Ovary (tissue), 7 donors: ENCODE measurements at regions not wholly inside any gene's neighbourhood (a gene's known extent, or its start where the extent isn't known, plus 50 kb on each side); places are given as distances from the start of the nearest gene placed in this dataset.

Experiments
- DNase-seq, 5 donors: peaks; one replicate each; pipeline ENCODE4 v3.0.0-alpha.2; 2019 to 2020
- H3K27ac ChIP-seq, 2 donors: fragments of 200-600 bp; one replicate each; pipeline versions ENCODE4 v1.5.1 to v1.8.0; 2019 to 2022
- H3K27me3 ChIP-seq: fragments of 200-600 bp; one replicate; pipeline ENCODE4 v1.8.0; 2022
- H3K36me3 ChIP-seq: fragments of 200-600 bp; sonication (generic); one replicate; pipeline ENCODE4 v1.5.1; 2019
- H3K4me1 ChIP-seq: one replicate; pipeline ENCODE4 v1.8.1; 2013; ENCODE audit warnings: mild to moderate bottlenecking, moderate library complexity; ENCODE audit not compliant: insufficient read depth
- H3K4me3 ChIP-seq: fragments of 200-600 bp; sonication (generic); one replicate; pipeline ENCODE4 v1.5.1; 2017
- H3K9me3 ChIP-seq, 2 donors: fragments of 200-600 bp in 1 of 2; sonication (generic) in 1 of 2; one replicate each; pipeline versions ENCODE4 v1.5.1 to v1.8.1; 2013 to 2019; ENCODE audit warnings: mild to moderate bottlenecking in 1 of 2, moderate library complexity in 1 of 2
- EP300 ChIP-seq: sonication (generic); formaldehyde crosslinking; IDR thresholded peaks from one replicate; pipeline ENCODE4 v1.6.1; 2017; ENCODE audit warnings: antibody characterized with exemption
- POLR2A ChIP-seq: fragments of 450-650 bp; IDR thresholded peaks from one replicate; pipeline ENCODE4 v1.6.1; 2017; ENCODE audit warnings: antibody characterized with exemption, mild to moderate bottlenecking, moderate library complexity
- WGBS, 3 donors: extraction: QIAGEN DNeasy Blood & Tissue Kit in 1 of 3; methylation state at CpG; one replicate each; pipeline versions ENCODE4 v1.1.5 to v1.1.7; 2013 to 2017; 5-methylcytosine and 5-hydroxymethylcytosine counted together
- intact Hi-C, 4 donors: fragments of 100-400 bp; cut with DNase I; formaldehyde crosslinking; loops; one replicate each; pipeline versions ENCODE4 v1.11.0 to v1.15.1; 2022 to 2023
- TF ChIP-seq, protein P1 (sequence below), 3 donors: fragments of 450-650 bp in 2 of 3; fragments of 200-600 bp in 1 of 3; IDR thresholded peaks; one replicate each; pipeline versions ENCODE4 v1.5.1 to v1.8.0; 2016 to 2022; ENCODE audit warnings: antibody characterized with exemption in 3 of 3, mild to moderate bottlenecking in 1 of 3
- donor health status: DM: no; HTN: no; CAD: no; lungs with moderate emphysema.
- donor health status: DM: no; HTN: no; CAD: no.
- donor health status: Bipolar disorder and iron deficiency.
- donor health status: DM: no; HTN: no; CAD: no.
- donor health status: DM: yes; HTN: yes; CAD: no.

DNA sequence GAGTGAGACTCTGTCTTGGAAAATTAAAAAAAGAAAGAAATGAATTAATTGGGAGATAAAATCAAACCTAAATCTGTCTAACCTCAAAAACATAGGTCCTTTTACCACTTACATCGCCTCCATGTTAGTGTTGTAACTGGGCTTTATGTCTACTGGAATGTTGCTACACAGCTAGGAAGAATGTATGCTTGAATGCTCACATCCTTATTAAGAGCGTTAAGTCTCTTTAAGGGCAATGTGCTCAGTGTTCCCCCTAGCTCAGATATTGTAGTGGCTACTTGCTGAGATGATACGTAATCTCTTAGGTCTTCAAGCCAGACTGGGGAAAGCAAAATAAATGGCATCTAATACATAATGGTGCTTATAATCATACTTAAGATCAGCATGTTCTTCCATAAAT is 1072.8 kb downstream of the PDHA2 start:
- intact Hi-C loops: no loop called here
- no peak for DNase-seq
- WGBS, 3 donors: 84 to 89% (median 87%) methylated on average over 3 of the region's 3 CpGs
- Histone ChIP-seq H3K36me3 (no peaks in the 10 kb centered on the region), H3K9me3 (no peaks in the 10 kb centered on the region), H3K4me3 (no peak overlapping the region), H3K27me3 (no peaks in the 10 kb centered on the region), H3K4me1 (no peaks in the 10 kb centered on the region), H3K27ac (no peak overlapping the region)
- TF ChIP-seq, protein P1, sequence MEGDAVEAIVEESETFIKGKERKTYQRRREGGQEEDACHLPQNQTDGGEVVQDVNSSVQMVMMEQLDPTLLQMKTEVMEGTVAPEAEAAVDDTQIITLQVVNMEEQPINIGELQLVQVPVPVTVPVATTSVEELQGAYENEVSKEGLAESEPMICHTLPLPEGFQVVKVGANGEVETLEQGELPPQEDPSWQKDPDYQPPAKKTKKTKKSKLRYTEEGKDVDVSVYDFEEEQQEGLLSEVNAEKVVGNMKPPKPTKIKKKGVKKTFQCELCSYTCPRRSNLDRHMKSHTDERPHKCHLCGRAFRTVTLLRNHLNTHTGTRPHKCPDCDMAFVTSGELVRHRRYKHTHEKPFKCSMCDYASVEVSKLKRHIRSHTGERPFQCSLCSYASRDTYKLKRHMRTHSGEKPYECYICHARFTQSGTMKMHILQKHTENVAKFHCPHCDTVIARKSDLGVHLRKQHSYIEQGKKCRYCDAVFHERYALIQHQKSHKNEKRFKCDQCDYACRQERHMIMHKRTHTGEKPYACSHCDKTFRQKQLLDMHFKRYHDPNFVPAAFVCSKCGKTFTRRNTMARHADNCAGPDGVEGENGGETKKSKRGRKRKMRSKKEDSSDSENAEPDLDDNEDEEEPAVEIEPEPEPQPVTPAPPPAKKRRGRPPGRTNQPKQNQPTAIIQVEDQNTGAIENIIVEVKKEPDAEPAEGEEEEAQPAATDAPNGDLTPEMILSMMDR (IDR thresholded peaks at IDR 0.05): no peak
- TF ChIP-seq POLR2A: no peak

DNA sequence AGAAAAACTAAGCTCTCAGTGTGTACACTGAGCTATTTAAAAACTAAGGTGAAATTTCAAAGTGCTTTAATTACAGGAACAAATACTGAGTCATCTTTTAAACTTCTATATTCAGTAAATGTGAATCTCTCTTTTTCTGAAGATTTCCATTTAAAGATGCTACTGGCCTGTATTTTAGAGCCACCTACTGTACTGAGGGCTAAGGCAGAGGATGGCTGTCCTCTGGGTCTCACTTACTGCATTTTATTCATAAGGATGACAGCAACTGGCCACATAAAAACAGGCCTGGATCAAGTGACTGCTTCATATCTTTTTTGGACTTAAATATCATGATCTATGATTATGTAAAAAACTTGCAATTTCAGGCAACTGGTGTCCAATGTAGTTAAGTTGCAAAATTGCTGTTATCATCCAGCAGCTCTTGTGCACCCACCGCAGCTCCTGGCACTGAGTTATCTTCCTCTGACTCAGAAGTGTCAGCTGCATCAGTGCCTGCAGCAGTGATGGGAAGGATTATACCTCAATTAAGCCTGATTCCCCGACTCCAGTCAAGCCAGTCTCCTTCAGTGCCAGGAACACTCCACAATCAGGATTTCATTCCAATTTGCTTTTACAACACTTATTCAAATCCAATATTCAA is 1073.7 kb downstream of the PDHA2 start:
- H3K27me3 ChIP-seq: no peaks in the 10 kb centered on the region
- intact Hi-C loops: no loop called here
- H3K36me3 ChIP-seq: no peaks in the 10 kb centered on the region
- no peak for DNase-seq
- 17 to 22% (median 19%) methylated on average over 2 of the region's 2 CpGs for WGBS, 3 donors
- H3K4me3 ChIP-seq: no peak overlapping the region
- TF ChIP-seq, protein P1 (IDR thresholded peaks at IDR 0.05): no peak
- no peaks in the 10 kb centered on the region for H3K9me3 ChIP-seq
- H3K27ac ChIP-seq: no peak overlapping the region
- H3K4me1 ChIP-seq: no peaks in the 10 kb centered on the region

DNA sequence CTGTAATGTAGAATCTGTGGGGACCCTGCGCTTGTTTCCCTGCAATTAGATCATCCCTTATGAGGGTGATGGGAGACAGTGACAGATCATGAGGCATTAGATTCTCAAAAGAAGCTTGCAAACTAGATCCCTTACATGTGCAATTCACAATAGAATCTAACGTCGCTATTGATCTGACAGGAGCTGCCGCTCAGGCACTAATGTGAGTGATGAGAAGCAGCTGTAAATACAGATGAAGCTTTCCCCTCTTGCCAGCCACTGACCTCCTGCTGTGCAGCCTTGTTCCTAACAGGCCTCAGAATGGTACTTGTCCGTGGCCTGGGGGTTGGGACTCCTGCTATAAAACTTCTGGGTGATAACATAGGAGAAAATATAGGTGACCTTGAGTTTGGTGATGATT is 1076.8 kb downstream of the PDHA2 start:
- Histone ChIP-seq H3K27me3 (no peaks in the 10 kb centered on the region), H3K4me3 (no peak overlapping the region), H3K36me3 (no peaks in the 10 kb centered on the region), H3K4me1 (no peaks in the 10 kb centered on the region), H3K9me3 (no peaks in the 10 kb centered on the region), H3K27ac (no peak overlapping the region)
- intact Hi-C loops: no loop called here
- TF ChIP-seq POLR2A (no peak), EP300 (no peak)
- TF ChIP-seq, protein P1 (IDR thresholded peaks at IDR 0.05): no peak
- no peak for DNase-seq
- WGBS, 3 donors: 55 to 66% (median 65%) methylated on average over 5 of the region's 5 CpGs

DNA sequence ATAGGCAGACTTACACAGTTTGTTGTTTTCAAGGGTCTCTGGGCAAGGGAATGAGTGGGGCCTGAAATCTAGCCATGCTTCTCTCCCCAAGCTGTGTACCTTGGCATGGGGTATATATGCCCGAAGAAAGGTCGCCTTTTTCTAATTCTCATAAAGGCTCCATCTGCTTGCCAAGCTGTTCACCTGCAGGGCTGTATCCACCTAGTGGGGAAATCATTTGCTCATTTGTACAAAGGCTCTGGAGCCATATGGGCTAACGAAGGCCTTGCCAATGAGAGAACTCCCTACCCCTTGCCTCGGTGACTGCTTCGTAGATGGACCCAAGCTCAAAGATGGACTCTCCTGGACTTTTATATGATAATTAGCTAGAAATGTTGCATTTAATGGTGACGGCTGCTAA is 1097.0 kb downstream of the PDHA2 start:
- intact Hi-C loops: no loop called here
- TF ChIP-seq, protein P1 (IDR thresholded peaks at IDR 0.05): no peak
- TF ChIP-seq POLR2A (no peak), EP300 (no peak)
- Histone ChIP-seq H3K27me3 (no peaks in the 10 kb centered on the region), H3K36me3 (no peaks in the 10 kb centered on the region), H3K9me3 (no peaks in the 10 kb centered on the region), H3K4me1 (no peaks in the 10 kb centered on the region), H3K4me3 (no peak overlapping the region), H3K27ac (no peak overlapping the region)
- DNase-seq: no peak
- WGBS, 3 donors: 91 to 97% (median 96%) methylated on average over 6 of the region's 6 CpGs
